ENCODE measurements at regions not wholly inside any gene's neighbourhood (a gene's known extent, or its start where the extent isn't known, plus 50 kb on each side); places are given as distances from the start of the nearest gene placed in this dataset.

GRCh38 chr7:149559711-149560110, 62.1 kb upstream of the ZNF746 start:
- no peak for TF ChIP-seq POLR2AphosphoS5 (IDR thresholded peaks at IDR 0.05; ENCODE audit: insufficient read depth, low read depth, low read length)
- TF ChIP-seq MAX (IDR thresholded peaks at IDR 0.05; ENCODE audit: insufficient read depth, insufficient read length) = no peak
- TF ChIP-seq CTCF (IDR thresholded peaks at IDR 0.05; ENCODE audit: extremely low read depth in 1 of 2, insufficient read depth in 1 of 2, low read depth in 1 of 2, low read length in 2 of 2) = no peak
- no peak for TF ChIP-seq FOS (IDR thresholded peaks at IDR 0.05; ENCODE audit: borderline replicate concordance, insufficient read depth, low read length)
- TF ChIP-seq EZH2 (IDR thresholded peaks at IDR 0.05; ENCODE audit: borderline replicate concordance, low read depth, low read length, severe bottlenecking) = no peak
- TF ChIP-seq MYC (IDR thresholded peaks at IDR 0.05; ENCODE audit: low read depth, low read length) = no peak
- no peak for TF ChIP-seq JUN (IDR thresholded peaks at IDR 0.05; ENCODE audit: borderline replicate concordance, insufficient read depth, insufficient read length, low read depth)
